PC-9 (cell line): ENCODE measurements at regions not wholly inside any gene's neighbourhood (a gene's known extent, or its start where the extent isn't known, plus 50 kb on each side); places are given as distances from the start of the nearest gene placed in this dataset.

ENCODE experiments used
- BruUV-seq: library from RNA; stranded (reverse); fragments of 400-500 nt; replicated peaks from 2 replicates; lab custom pipeline; 2021; lab: Mats Ljungman, UMichigan
- CTCF ChIA-PET: fragments of 300-600 bp; sonication (Branson Sonifier 250); formaldehyde crosslinking; loops from one replicate; lab custom pipeline; 2022; ENCODE audit warnings: antibody characterized with exemption; lab: Charles Lee
- POLR2A ChIA-PET: fragments of 300-600 bp; sonication (Branson Sonifier 250); formaldehyde crosslinking; loops from one replicate; lab custom pipeline; 2022; ENCODE audit warnings: antibody characterized with exemption; ENCODE audit not compliant: unreplicated experiment; lab: Charles Lee
- DNase-seq, 2 experiments: peaks; one replicate each; pipeline versions ENCODE4 v3.0.0 to v3.0.0-alpha.2; 2015 to 2022; ENCODE audit warnings: mixed read lengths in 1 of 2
- H2AFZ ChIP-seq: fragments of 200-600 bp; sonication (generic); 2 replicates; pipeline ENCODE4 v1.8.1; 2017; ENCODE audit warnings: antibody characterized with exemption
- H3F3A ChIP-seq: fragments of 200-600 bp; sonication (generic); 2 replicates; pipeline ENCODE4 v1.8.1; 2017; ENCODE audit warnings: antibody characterized with exemption, mild to moderate bottlenecking, low read depth; ENCODE audit not compliant: insufficient read depth
- H3K27ac ChIP-seq: fragments of 200-600 bp; sonication (generic); 2 replicates; pipeline ENCODE4 v1.6.1; 2016; ENCODE audit warnings: mixed run types
- H3K27me3 ChIP-seq: fragments of 200-600 bp; sonication (generic); 2 replicates; pipeline ENCODE4 v1.6.1; 2016; ENCODE audit warnings: low read depth, mixed run types; ENCODE audit not compliant: insufficient read depth
- H3K36me3 ChIP-seq: fragments of 200-600 bp; sonication (generic); 2 replicates; pipeline ENCODE4 v1.6.1; 2016; ENCODE audit warnings: low read depth, mixed run types
- H3K4me1 ChIP-seq: fragments of 200-600 bp; sonication (generic); replicated peaks from 2 replicates; pipeline ENCODE4 v1.6.1; 2016; ENCODE audit warnings: mixed run types; ENCODE audit not compliant: insufficient read depth
- H3K4me2 ChIP-seq: fragments of 200-600 bp; sonication (generic); 2 replicates; pipeline ENCODE4 v1.6.1; 2017; ENCODE audit warnings: mixed run types
- H3K4me3 ChIP-seq: fragments of 200-600 bp; sonication (generic); 2 replicates; pipeline ENCODE4 v1.6.1; 2016; ENCODE audit warnings: mixed run types
- H3K79me2 ChIP-seq: fragments of 200-600 bp; sonication (generic); 2 replicates; pipeline ENCODE4 v1.6.1; 2017; ENCODE audit warnings: low read depth, mixed run types
- H3K9me2 ChIP-seq: fragments of 200-600 bp; sonication (generic); 2 replicates; pipeline ENCODE4 v1.8.1; 2017; ENCODE audit warnings: mild to moderate bottlenecking; ENCODE audit not compliant: insufficient read depth
- H3K9me3 ChIP-seq: fragments of 200-600 bp; sonication (generic); 2 replicates; pipeline ENCODE4 v1.8.1; 2016; ENCODE audit warnings: low read depth; ENCODE audit not compliant: insufficient read depth
- H4K20me1 ChIP-seq: fragments of 200-600 bp; sonication (generic); 2 replicates; pipeline ENCODE4 v1.8.1; 2017; ENCODE audit not compliant: insufficient read depth
- CTCF ChIP-seq: fragments of 200-600 bp; sonication (generic); conservative IDR thresholded peaks from 2 replicates; pipeline ENCODE4 v1.6.1; 2017; ENCODE audit warnings: mixed run types, antibody characterized with exemption, mild to moderate bottlenecking, moderate library complexity
- EZH2 ChIP-seq: fragments of 200-600 bp; sonication (generic); IDR thresholded peaks from 2 replicates; pipeline ENCODE4 v1.8.0; 2017; ENCODE audit warnings: antibody characterized with exemption, low read depth
- intact Hi-C: fragments of 100-400 bp; cut with micrococcal nuclease; formaldehyde crosslinking; loops from one replicate; pipeline ENCODE4 v1.10.0; 2022; ENCODE audit not compliant: unreplicated experiment

GRCh38 chr17:13070732-13071131 lies 52.9 kb upstream of the ELAC2 start:
- H3K4me3 ChIP-seq: no peak overlapping the region
- H3K27me3 ChIP-seq: peaks cover 11% of the 10 kb centered on the region; the same call in 1 of the 2 replicates
- no peaks in the 10 kb centered on the region for H3K79me2 ChIP-seq
- no peaks in the 10 kb centered on the region for H3K4me1 ChIP-seq
- DNase-seq: no peak
- H3F3A ChIP-seq: no peaks in the 10 kb centered on the region
- H3K9me3 ChIP-seq: no peaks in the 10 kb centered on the region
- no peaks in the 10 kb centered on the region for H3K9me2 ChIP-seq
- no peaks in the 10 kb centered on the region for H4K20me1 ChIP-seq
- no peak overlapping the region for H2AFZ ChIP-seq
- no peaks in the 10 kb centered on the region for H3K36me3 ChIP-seq
- TF ChIP-seq CTCF: no peak
- no peak for TF ChIP-seq EZH2
- ChIA-PET POLR2A (no interaction called here), CTCF (no interaction called here)
- no peak overlapping the region for H3K27ac ChIP-seq
- no TSS peak for BruUV-seq
- intact Hi-C loops: no loop called here
- H3K4me2 ChIP-seq: no peak overlapping the region

- no peaks in the 10 kb centered on the region for H3K9me2 ChIP-seq
These were observed 49.9 kb upstream of the ELAC2 start for GRCh38 chr17:13067629-13068303.

More at GRCh38 chr17:13067629-13068303, 49.9 kb upstream of the ELAC2 start:
- Histone ChIP-seq H3K36me3 (no peaks in the 10 kb centered on the region), H4K20me1 (no peaks in the 10 kb centered on the region), H3K4me2 (no peak overlapping the region), H3K27ac (no peak overlapping the region), H3K4me3 (no peak overlapping the region), H3K9me3 (no peaks in the 10 kb centered on the region), H3K79me2 (no peaks in the 10 kb centered on the region), H3K4me1 (no peaks in the 10 kb centered on the region), H3K27me3 (peaks cover 11% of the 10 kb centered on the region; the same call in 1 of the 2 replicates), H3F3A (no peaks in the 10 kb centered on the region), H2AFZ (no peak overlapping the region)
- TF ChIP-seq EZH2 (no peak), CTCF (no peak)
- CTCF ChIA-PET: no interaction called here
- no peak for DNase-seq
- intact Hi-C loops: no loop called here
- POLR2A ChIA-PET: no interaction called here
- BruUV-seq: no TSS peak
